Lower leg skin (tissue), 4 donors: ENCODE measurements at regions not wholly inside any gene's neighbourhood (a gene's known extent, or its start where the extent isn't known, plus 50 kb on each side); places are given as distances from the start of the nearest gene placed in this dataset.

Source experiments
- DNase-seq, 2 donors: peaks; one replicate each; pipeline ENCODE4 v3.0.0-alpha.2; 2019; ENCODE audit warnings: low spot score in 2 of 2
- H3K4me3 ChIP-seq: fragments of 200-600 bp; sonication (generic); 2 replicates; pipeline ENCODE4 v1.5.1; 2017; ENCODE audit warnings: mild to moderate bottlenecking, low read depth; ENCODE audit not compliant: poor library complexity, severe bottlenecking
- POLR2A ChIP-seq, 2 donors: fragments of 450-650 bp; IDR thresholded peaks; one replicate each; pipeline ENCODE4 v1.6.1; 2016 to 2017; ENCODE audit warnings: antibody characterized with exemption in 2 of 2, mild to moderate bottlenecking in 1 of 2, moderate library complexity in 1 of 2
- WGBS, 2 donors: methylation state at CpG; one replicate each; pipeline ENCODE4 v1.1.5; 2018; 5-methylcytosine and 5-hydroxymethylcytosine counted together
- intact Hi-C: fragments of 100-400 bp; cut with DNase I; formaldehyde crosslinking; loops from one replicate; pipeline ENCODE4 v1.15.0; 2023; ENCODE audit warnings: low total_unique reads
- TF ChIP-seq, protein P1 (sequence below), 3 donors: fragments of 450-650 bp; IDR thresholded peaks; one replicate each; pipeline ENCODE4 v1.5.1; 2016; ENCODE audit warnings: antibody characterized with exemption in 3 of 3, mild to moderate bottlenecking in 3 of 3, moderate library complexity in 2 of 3

GRCh38 chr14:26896447-26896846 is 298.6 kb upstream of the NOVA1 start:
- 71 to 74% methylated on average over 3 of the region's 3 CpGs for WGBS, 2 donors
- no peak overlapping the region for H3K4me3 ChIP-seq
- DNase-seq = peak in 1 of 2 donors; percentile 53
- intact Hi-C loops = no loop called here
- no peak for TF ChIP-seq POLR2A (IDR thresholded peaks at IDR 0.05)
- TF ChIP-seq, protein P1, sequence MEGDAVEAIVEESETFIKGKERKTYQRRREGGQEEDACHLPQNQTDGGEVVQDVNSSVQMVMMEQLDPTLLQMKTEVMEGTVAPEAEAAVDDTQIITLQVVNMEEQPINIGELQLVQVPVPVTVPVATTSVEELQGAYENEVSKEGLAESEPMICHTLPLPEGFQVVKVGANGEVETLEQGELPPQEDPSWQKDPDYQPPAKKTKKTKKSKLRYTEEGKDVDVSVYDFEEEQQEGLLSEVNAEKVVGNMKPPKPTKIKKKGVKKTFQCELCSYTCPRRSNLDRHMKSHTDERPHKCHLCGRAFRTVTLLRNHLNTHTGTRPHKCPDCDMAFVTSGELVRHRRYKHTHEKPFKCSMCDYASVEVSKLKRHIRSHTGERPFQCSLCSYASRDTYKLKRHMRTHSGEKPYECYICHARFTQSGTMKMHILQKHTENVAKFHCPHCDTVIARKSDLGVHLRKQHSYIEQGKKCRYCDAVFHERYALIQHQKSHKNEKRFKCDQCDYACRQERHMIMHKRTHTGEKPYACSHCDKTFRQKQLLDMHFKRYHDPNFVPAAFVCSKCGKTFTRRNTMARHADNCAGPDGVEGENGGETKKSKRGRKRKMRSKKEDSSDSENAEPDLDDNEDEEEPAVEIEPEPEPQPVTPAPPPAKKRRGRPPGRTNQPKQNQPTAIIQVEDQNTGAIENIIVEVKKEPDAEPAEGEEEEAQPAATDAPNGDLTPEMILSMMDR (IDR thresholded peaks at IDR 0.05) = no peak

DNA sequence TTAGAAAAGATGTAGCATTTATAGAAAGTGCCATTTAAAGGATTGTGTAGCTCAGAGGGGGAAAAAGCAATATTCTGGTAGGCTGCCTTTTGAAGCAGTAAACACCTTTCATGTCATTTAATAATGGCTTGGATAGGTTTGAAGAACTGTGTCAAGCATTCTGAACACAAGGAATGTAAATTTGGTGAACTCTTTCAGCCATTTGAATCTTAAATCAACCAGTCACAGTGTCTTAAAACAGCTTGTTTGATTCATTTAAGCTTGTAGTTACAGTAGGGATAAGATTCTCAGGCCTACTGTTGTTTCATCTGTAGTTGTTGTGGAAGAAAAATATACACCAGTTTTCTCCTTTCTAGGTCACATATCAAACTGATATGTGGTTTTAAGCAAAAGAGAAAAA is 299.4 kb upstream of the NOVA1 start:
- no peak for DNase-seq
- intact Hi-C loops = no loop called here
- no peak overlapping the region for H3K4me3 ChIP-seq
- no peak for TF ChIP-seq POLR2A (IDR thresholded peaks at IDR 0.05)
- TF ChIP-seq, protein P1 (IDR thresholded peaks at IDR 0.05) = no peak

GRCh38 chr14:26905229-26905628 is 307.4 kb upstream of the NOVA1 start:
- WGBS, 2 donors = 58 to 71% methylated on average over 3 of the region's 3 CpGs
- no peak for TF ChIP-seq POLR2A (IDR thresholded peaks at IDR 0.05)
- TF ChIP-seq, protein P1 (IDR thresholded peaks at IDR 0.05) = no peak
- DNase-seq = no peak
- intact Hi-C loops = no loop called here
- H3K4me3 ChIP-seq = no peak overlapping the region

DNA sequence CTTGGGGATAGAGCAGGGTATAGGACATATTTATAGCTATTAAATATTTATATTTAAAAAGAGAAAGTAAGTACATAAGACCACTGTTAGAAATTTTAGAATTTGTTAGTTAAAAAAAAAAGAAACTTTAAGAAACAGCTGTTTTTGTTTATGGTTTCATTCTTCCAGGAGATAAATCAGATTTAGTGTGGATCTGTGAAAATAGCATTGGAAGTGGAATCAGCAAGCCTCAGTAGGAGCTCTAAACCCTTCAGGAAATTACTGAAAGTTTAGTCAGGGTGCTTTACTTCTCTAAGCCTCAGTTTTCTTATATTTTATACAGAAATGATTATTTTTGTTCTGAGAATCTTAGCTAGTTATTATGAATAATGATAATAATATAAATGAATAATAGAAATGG is 316.0 kb upstream of the NOVA1 start:
- intact Hi-C loops = no loop called here
- no peak for DNase-seq
- H3K4me3 ChIP-seq = no peak overlapping the region
- TF ChIP-seq, protein P1 (IDR thresholded peaks at IDR 0.05) = no peak
- no peak for TF ChIP-seq POLR2A (IDR thresholded peaks at IDR 0.05)

- H3K4me3 ChIP-seq = no peak overlapping the region
- peak in 1 of 2 donors; percentile 32 for DNase-seq
- intact Hi-C loops = no loop called here
- no peak for TF ChIP-seq POLR2A (IDR thresholded peaks at IDR 0.05)
- TF ChIP-seq, protein P1 (IDR thresholded peaks at IDR 0.05) = no peak
- WGBS, 2 donors = 14 to 29% methylated on average over 1 of the region's 1 CpG
These were observed 319.3 kb upstream of the NOVA1 start for GRCh38 chr14:26917086-26917485.

- intact Hi-C loops = no loop called here
- no peak overlapping the region for H3K4me3 ChIP-seq
- 79 to 82% methylated on average over 8 of the region's 8 CpGs for WGBS, 2 donors
- DNase-seq = no peak
- no peak for TF ChIP-seq POLR2A (IDR thresholded peaks at IDR 0.05)
- TF ChIP-seq, protein P1 (IDR thresholded peaks at IDR 0.05) = no peak
These were observed 328.2 kb upstream of the NOVA1 start for GRCh38 chr14:26925876-26926584.
